SU-DHL-6 (cell line): ENCODE measurements at regions not wholly inside any gene's neighbourhood (a gene's known extent, or its start where the extent isn't known, plus 50 kb on each side); places are given as distances from the start of the nearest gene placed in this dataset.

Source experiments
- H2AFZ ChIP-seq: fragments of 200-600 bp; sonication (generic); 2 replicates; pipeline ENCODE4 v1.6.1; 2014; ENCODE audit warnings: low read depth, mild to moderate bottlenecking, moderate library complexity, mixed read lengths, antibody characterized with exemption, low read length; ENCODE audit not compliant: severe bottlenecking
- H3F3A ChIP-seq: fragments of 200-600 bp; shearing (Covaris generic); 2 replicates; pipeline ENCODE4 v1.6.0; 2016; ENCODE audit warnings: antibody characterized with exemption, mild to moderate bottlenecking; ENCODE audit not compliant: insufficient read depth
- H3K27ac ChIP-seq: fragments of 200-600 bp; sonication (generic); 2 replicates; pipeline ENCODE4 v1.5.1; 2016; ENCODE audit warnings: low read depth, mild to moderate bottlenecking, low read length, moderate library complexity, mixed read lengths
- H3K27me3 ChIP-seq: fragments of 200-600 bp; sonication (generic), shearing (Covaris generic); 2 replicates; pipeline ENCODE4 v1.6.0; 2014; ENCODE audit warnings: mild to moderate bottlenecking, low read length
- H3K36me3 ChIP-seq: fragments of 200-600 bp; sonication (generic); 2 replicates; pipeline ENCODE4 v1.6.1; 2014; ENCODE audit warnings: mild to moderate bottlenecking, low read length, mixed read lengths
- H3K4me2 ChIP-seq: fragments of 300-600, 200-600 bp; shearing (Covaris generic), sonication (generic); 2 replicates; pipeline ENCODE4 v1.6.0; 2014; ENCODE audit warnings: low read length, low read depth, mild to moderate bottlenecking; ENCODE audit not compliant: poor library complexity, severe bottlenecking
- H3K4me3 ChIP-seq: fragments of 200-600 bp; sonication (generic); 2 replicates; pipeline ENCODE4 v1.5.1; 2014; ENCODE audit warnings: antibody characterized with exemption, low read length, mild to moderate bottlenecking, mixed read lengths; ENCODE audit not compliant: insufficient read depth, poor library complexity, severe bottlenecking
- H3K79me2 ChIP-seq: fragments of 200-600 bp; sonication (generic); 2 replicates; pipeline ENCODE4 v1.6.1; 2014; ENCODE audit warnings: mild to moderate bottlenecking, low read length, moderate library complexity; ENCODE audit not compliant: insufficient read depth
- H3K9ac ChIP-seq: fragments of 200-600 bp; sonication (generic); 2 replicates; pipeline ENCODE4 v1.7.0; 2014; ENCODE audit warnings: mild to moderate bottlenecking, low read length
- H3K9me2 ChIP-seq: fragments of 200-600 bp; sonication (generic); replicated peaks from 2 replicates; pipeline ENCODE4 v1.6.1; 2014; ENCODE audit warnings: low read length; ENCODE audit not compliant: insufficient read depth
- H3K9me3 ChIP-seq: fragments of 200-600 bp; sonication (generic); 2 replicates; pipeline ENCODE4 v1.6.1; 2014; ENCODE audit warnings: low read length, mixed read lengths; ENCODE audit not compliant: insufficient read depth
- H4K20me1 ChIP-seq: fragments of 200-600 bp; sonication (generic); 2 replicates; pipeline ENCODE4 v1.6.1; 2014; ENCODE audit warnings: low read depth, mild to moderate bottlenecking, antibody characterized with exemption, low read length, moderate library complexity, mixed read lengths
- EZH2phosphoT487 ChIP-seq: fragments of 200-600 bp; sonication (generic), shearing (Covaris generic); conservative IDR thresholded peaks from 2 replicates; pipeline ENCODE4 v1.6.1; 2018; ENCODE audit warnings: mild to moderate bottlenecking, antibody characterized with exemption, low read length, moderate library complexity, mixed read lengths
- TF ChIP-seq, protein P1 (sequence below): fragments of 200-600 bp; sonication (generic); IDR thresholded peaks from one replicate; pipeline ENCODE4 v1.5.1; 2017; ENCODE audit warnings: antibody characterized with exemption, mild to moderate bottlenecking, low read length, moderate library complexity; ENCODE audit not compliant: insufficient read depth, poor library complexity, severe bottlenecking

DNA sequence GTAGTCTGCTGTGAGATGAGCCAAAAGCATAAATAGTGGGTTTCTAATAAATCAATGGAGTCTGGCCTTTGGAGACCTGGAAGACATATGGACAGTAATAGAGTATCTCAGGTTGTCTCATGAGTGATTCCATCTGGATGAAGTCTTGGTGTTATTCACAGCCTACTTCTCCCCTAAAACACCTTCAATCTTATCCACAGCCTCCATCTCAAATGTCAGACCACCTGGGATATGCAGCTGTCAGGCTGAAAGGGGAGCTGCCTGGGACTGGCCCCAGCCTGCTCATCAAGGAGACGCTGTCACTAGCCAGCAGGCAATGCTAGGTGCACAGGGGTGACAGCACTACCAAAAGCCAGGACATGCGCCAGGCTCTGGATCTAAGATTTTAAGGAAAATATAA lies 684.0 kb upstream of the ZEB2 start:
- H3K9me3 ChIP-seq = no peaks in the 10 kb centered on the region
- no peak overlapping the region for H3K27ac ChIP-seq
- no peaks in the 10 kb centered on the region for H4K20me1 ChIP-seq
- no peaks in the 10 kb centered on the region for H3F3A ChIP-seq
- TF ChIP-seq, protein P1, sequence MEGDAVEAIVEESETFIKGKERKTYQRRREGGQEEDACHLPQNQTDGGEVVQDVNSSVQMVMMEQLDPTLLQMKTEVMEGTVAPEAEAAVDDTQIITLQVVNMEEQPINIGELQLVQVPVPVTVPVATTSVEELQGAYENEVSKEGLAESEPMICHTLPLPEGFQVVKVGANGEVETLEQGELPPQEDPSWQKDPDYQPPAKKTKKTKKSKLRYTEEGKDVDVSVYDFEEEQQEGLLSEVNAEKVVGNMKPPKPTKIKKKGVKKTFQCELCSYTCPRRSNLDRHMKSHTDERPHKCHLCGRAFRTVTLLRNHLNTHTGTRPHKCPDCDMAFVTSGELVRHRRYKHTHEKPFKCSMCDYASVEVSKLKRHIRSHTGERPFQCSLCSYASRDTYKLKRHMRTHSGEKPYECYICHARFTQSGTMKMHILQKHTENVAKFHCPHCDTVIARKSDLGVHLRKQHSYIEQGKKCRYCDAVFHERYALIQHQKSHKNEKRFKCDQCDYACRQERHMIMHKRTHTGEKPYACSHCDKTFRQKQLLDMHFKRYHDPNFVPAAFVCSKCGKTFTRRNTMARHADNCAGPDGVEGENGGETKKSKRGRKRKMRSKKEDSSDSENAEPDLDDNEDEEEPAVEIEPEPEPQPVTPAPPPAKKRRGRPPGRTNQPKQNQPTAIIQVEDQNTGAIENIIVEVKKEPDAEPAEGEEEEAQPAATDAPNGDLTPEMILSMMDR = no peak
- no peak for TF ChIP-seq EZH2phosphoT487
- H3K27me3 ChIP-seq = no peaks in the 10 kb centered on the region
- H3K9ac ChIP-seq = no peak overlapping the region
- no peaks in the 10 kb centered on the region for H3K9me2 ChIP-seq
- H3K79me2 ChIP-seq = no peaks in the 10 kb centered on the region
- H3K4me2 ChIP-seq = no peak overlapping the region
- H2AFZ ChIP-seq = no peak overlapping the region
- no peaks in the 10 kb centered on the region for H3K36me3 ChIP-seq
- H3K4me3 ChIP-seq = no peak overlapping the region

DNA sequence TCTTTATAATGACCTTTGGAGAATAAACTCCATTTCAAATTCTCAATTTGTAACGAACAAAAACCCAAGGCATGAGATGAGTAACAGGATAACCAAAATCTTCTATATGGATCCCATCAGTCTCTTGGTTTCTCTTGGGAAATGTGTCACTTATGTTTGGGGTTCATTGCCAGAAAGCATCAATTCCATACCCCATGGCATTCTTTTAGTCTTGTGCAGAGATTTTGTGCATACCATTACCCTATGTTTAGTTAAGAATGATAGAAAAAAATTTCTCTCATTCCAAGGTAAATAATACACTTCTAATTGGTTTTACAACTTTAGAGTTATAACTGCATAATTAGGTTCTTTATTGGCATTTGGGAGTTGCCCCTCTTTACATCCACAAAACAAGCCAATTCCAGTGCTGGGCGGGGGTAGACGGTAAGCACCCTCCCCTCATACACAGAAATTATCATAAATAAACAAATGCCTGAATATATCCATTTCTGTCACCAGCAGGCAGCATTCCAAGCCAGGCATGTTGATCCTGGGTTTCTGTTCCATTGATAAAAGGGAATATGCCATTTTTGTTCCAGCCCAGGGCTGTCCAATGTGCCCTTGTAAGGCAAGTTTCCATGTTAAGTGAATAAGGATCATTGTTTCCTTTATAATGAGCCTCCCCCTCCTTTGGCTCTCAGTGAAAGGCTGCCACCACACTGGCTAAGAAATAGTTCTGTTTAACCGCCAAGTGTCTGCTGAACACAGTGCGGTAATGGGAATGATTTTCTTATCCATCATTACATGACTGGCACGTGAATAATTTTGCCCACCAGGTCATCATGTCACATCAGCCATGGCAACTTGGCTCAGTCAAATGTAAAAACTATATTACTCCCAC lies 680.1 kb upstream of the ZEB2 start:
- H2AFZ ChIP-seq = no peak overlapping the region
- H3K4me3 ChIP-seq = no peak overlapping the region
- no peaks in the 10 kb centered on the region for H4K20me1 ChIP-seq
- H3K27me3 ChIP-seq = no peaks in the 10 kb centered on the region
- no peaks in the 10 kb centered on the region for H3F3A ChIP-seq
- no peaks in the 10 kb centered on the region for H3K9me2 ChIP-seq
- no peaks in the 10 kb centered on the region for H3K9me3 ChIP-seq
- H3K9ac ChIP-seq = no peak overlapping the region
- H3K79me2 ChIP-seq = no peaks in the 10 kb centered on the region
- no peak overlapping the region for H3K27ac ChIP-seq
- TF ChIP-seq, protein P1 = no peak
- TF ChIP-seq EZH2phosphoT487 = no peak
- no peak overlapping the region for H3K4me2 ChIP-seq
- no peaks in the 10 kb centered on the region for H3K36me3 ChIP-seq

DNA sequence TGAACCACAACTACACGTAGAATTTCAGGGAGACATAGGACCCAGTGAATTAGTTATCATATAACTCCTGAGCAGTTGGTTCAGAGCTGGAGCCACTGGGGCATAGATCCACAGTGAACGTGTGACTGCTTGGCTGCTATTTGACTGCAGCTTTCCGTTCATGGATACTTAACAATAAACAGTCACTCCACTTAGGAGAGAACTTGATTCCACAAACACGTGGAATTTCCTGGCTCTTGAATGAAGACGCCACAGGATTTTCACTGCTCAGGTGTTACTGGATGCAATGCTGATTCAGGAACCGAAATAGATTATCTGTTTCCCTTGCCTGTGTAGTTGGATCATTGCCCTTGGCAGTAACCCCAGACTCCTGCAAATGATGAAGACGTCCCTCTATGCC lies 679.1 kb upstream of the ZEB2 start:
- no peak overlapping the region for H3K4me2 ChIP-seq
- no peak overlapping the region for H3K4me3 ChIP-seq
- H3K9ac ChIP-seq = no peak overlapping the region
- no peaks in the 10 kb centered on the region for H3K79me2 ChIP-seq
- no peak overlapping the region for H3K27ac ChIP-seq
- TF ChIP-seq, protein P1 = no peak
- no peaks in the 10 kb centered on the region for H3K27me3 ChIP-seq
- no peak overlapping the region for H2AFZ ChIP-seq
- no peaks in the 10 kb centered on the region for H3K36me3 ChIP-seq
- no peaks in the 10 kb centered on the region for H4K20me1 ChIP-seq
- H3K9me2 ChIP-seq = no peaks in the 10 kb centered on the region
- no peaks in the 10 kb centered on the region for H3F3A ChIP-seq
- no peaks in the 10 kb centered on the region for H3K9me3 ChIP-seq
